HG02759 (cell line): ENCODE measurements at regions not wholly inside any gene's neighbourhood (a gene's known extent, or its start where the extent isn't known, plus 50 kb on each side); places are given as distances from the start of the nearest gene placed in this dataset.
"Not testable (repeated sequence)": the region's sequence is repeated elsewhere in the genome, so short reads cannot be mapped to it uniquely, and the experiment has no call there.

Experiments used
- ATAC-seq: cut with Tn5 transposase; IDR thresholded peaks from one replicate; pipeline ENCODE4 v1.9.1; 2021; ENCODE audit warnings: mild to moderate bottlenecking, moderate library complexity; ENCODE audit not compliant: unreplicated experiment

DNA sequence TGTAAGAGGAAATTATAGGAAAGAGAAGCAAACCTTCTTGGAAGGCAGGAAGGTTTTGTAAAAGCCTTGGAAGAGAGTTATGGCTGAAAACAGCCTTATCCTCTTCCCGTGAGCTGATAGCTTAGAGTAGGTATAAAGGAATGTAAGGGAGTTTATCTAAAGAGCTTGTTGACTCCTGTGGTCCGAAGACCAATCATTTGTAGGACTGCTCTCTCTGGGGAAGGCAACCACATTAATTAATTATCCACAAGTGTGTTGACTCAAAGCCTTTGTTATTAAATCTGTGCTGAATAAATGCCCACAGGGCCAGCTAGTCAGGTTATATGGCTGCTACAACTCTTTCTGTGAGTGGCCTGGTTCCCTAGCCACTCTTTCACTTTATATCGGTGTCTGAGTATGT, 452.1 kb upstream of the RASGRP1 start:
- no peak for ATAC-seq

DNA sequence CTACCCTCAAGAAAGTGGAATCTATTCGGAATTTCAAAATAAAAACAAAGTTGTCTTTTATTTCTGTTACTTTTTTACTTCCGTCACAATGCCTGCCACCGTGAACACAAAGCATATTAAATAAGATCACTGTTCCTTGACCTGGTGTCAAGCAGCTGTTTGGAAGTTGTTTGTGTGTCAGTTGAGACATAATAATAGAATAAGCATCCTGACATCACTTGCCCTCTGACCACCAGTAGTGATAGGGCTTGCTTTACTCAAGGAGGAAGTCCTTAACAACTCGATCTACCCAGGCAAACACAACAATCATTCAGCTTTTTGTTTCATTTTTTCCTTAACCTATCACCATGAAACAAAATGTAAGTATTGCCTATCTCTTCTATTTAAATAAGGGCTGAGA, 454.4 kb upstream of the RASGRP1 start:
- no peak for ATAC-seq

DNA sequence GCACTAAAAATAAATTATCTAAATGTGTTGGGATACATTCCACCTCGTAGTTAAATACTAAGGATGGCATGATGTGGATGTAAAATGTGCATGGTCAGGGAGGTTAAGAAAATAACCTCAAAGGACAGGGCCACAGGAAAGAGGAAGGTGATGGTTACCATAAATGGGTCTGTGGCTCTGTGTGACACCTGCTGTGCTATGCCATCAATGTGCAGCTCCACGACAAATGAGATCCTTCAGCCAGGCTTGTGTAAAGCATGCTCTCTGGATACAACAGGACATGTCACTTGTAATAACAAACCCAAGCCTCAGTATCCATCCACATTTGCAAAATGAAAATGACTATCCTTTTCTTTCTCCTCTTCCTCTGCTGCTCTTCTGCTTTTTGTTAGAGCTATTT, 456.7 kb upstream of the RASGRP1 start:
- no peak for ATAC-seq

DNA sequence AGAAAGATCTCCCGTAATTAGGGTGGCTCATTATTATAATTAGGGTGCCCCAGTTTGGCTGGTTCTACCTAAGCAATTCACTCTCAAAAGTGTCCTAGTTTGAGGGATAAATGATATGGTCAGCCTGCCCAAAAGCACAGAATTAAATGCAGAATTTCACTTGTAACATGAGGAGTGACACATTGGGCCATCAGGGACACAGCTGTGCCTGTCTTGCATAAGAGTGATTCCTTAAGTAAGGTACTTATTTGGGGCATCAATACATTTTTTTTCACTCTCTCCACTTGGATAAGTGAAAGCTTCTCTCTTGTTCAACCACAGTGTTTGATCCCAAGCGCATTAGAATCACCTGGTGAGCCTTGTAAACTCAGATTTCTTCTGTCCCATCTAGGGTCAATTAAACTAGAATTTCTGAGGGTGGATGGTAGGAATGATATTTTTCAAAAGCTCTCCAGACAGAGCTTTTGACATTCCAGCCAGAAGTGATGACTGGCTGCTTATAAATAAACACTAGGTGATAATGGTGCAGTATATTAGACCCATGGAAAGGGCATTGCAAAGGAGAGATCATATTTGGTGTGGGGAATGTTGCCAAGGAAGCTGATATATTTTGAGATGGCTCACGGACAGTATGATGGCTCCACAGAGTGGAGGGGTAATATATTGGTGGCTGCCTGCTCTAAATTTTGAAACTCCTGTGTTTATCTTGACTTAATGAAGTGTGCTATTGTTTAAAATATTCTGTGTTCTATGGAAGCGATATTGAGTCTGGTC, 458.1 kb upstream of the RASGRP1 start:
- ATAC-seq: no peak

DNA sequence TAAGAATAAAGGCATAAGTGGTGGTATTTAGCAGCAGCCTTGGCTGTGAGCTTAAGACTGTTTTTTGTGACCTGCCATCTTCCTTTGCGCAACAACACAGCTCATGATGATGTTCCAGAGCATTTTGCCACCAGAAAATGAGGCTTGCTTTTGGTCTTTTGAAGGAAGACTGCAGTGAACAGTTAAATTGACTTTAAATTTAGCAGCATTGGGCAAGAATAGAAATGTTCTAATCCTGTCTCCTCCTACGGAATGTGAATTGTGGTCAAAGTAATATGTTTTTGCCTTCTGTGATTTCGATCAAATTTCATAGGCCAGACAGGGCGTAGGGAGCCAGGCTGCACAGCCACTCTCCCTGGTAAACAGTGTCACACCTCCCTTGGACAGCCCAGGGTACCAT, 460.7 kb upstream of the RASGRP1 start:
- ATAC-seq: no peak

DNA sequence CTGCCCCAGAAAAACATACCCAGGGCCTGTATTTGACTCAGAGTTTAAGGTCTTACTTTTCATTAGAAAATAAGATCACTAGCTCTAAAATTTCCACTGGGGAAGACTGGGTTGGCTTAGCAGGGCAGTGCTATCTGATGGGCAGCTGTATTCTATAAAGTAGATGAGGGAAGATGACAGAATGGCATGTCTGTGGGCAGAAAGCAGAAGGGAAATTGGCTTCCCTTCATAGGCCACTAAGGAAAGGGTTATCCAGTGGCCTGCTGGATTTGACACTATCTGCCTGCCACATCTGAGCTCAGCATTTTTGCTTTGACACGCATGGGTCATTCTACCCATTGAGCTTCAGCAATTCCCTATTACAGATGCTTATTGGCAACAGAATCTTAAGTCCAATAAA, 461.3 kb upstream of the RASGRP1 start:
- ATAC-seq: no peak

DNA sequence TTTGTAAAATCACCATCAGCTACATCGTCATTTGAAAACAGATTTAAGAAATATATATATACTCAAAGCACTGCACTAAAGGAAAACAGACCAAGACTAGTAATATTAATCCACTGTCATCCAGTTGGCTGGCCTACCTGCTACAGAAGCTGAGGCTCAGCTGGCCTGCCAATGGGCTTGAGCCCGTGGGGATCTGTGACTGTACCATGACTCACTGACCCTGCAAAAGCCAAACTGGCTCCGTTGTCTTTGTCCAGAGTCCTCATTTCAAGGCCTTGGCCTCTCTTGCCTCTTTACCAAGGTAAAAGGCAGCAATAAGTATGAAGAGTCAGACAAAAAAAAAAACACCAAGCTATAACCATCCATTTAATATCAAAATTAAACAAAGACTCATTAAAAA, 463.5 kb upstream of the RASGRP1 start:
- no peak for ATAC-seq

DNA sequence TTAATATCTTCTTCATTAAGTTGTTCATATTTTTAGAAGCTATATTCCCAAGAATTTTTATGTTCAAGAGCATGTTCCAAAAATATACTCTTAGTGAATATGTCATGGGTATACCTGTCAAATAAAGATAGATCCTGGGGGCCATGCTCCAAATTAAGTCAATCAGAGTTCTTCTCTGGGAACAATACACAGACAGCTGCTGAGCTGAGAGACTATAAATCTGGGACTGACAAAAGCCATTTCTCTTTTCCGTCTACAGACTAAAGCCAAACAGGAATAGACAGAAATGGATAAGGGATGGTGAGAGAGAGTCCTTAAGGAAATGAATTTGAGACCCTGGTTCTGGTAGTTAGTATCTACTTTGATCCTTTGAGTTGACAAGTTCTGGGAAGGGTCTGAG, 465.1 kb upstream of the RASGRP1 start:
- ATAC-seq: no peak

DNA sequence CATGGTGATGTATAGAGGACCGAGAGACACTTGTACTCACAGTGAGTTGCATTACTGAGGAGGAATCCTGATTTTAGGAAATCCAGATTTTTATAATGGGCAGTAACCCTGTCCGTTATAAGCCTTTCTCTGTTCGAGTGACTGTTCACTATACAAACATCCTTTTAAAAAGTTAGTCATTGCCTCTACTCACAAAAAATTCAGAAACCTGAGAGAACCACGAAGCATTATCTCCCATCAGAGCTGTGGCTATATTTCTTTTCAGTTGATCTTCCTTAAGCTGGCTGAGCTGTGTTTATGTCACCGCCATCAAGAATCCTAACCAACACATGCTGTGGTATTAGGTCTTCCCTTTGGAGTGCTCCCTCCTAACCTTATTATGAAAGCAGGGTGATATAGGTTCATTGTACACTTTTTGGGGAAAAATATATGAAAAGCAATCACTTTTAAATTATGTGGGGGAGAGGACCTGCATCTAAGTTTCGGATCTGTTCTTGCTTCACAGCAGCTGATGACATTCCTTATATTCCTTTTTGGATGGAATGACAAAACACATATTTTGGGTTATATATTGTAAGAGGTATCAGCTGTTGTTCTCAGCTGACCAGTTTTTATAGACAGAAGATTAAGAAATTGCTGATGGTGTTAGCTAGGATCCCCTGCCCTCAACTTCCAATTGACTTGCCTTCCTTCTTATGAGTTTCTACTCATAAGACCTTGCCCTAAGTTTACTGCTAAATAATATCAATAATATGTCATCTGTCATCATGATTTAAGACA, 465.9 kb upstream of the RASGRP1 start:
- ATAC-seq: no peak

DNA sequence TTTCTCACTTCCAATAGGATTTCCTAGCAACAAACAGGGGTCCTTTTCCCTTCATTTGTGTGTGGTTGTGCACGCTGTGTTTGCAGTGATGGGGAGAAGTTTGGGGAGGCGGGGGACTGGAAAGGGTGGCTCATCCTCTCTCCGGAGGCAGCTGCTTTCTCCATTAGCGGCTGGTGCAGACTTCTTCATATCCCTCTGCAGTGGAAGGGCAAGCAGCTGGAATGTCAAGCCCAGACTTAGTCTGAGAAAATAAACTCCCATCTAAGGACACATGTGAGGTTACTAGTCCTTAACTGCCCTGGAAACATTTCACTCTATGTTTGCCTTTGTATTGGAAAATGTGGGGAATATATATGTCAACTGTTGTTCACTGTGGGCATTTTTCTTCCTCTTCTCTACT, 467.0 kb upstream of the RASGRP1 start:
- ATAC-seq: no peak

DNA sequence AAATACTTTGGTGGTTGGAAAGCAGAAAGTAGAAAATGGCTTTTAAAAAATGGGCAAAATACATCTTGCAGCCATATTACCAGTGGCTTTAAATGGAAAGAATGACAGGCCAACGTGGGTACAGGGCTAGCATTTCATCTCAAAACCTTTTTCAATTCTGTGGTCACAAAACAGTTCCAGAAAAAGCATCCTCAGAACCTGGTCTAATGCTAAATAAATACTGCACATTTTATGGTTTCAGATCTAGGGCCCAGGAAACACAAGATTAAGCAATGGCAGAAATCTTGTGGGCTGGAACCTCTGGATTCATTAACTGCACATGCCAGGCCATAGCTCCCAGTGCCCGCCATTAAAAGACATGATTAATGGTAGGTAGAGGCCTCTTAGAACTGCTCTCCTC, 470.2 kb upstream of the RASGRP1 start:
- ATAC-seq: no peak

DNA sequence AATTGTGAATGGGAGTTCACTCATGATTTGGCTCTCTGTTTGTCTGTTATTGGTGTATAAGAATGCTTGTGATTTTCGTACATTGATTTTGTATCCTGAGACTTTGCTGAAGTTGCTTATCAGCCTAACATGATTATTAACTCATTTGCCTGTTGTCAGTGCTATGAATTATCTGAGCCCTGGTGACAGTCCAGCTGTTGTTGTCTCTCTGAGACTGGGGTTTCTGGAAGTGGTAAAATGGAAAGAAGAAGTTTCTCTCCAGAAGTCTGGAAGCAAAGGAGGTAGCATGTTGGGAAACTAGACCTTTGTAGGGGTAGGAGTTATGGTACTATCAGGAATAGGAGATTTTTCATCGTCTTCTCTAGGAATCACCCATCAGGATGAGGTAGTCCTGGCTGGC, 473.0 kb upstream of the RASGRP1 start:
- ATAC-seq: not testable (repeated sequence)

DNA sequence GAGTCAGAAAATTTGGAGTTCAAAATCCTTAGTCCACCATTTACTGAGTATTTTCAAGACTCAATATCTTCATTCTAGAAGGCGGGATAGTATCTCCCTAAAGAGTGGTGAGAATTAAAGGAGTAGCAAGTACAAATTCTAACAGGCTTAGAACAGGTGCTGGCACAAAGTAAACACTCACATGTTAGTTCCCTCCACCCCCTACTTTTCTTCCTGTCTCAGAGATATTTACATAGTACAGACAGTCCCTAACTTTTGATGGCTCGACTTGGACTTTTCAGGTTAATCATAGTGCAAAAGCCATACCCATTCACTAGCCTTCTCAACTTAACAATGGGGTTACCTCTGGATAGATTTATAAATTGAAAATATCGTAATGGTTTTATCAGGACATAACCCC, 476.2 kb upstream of the RASGRP1 start:
- ATAC-seq: no peak

DNA sequence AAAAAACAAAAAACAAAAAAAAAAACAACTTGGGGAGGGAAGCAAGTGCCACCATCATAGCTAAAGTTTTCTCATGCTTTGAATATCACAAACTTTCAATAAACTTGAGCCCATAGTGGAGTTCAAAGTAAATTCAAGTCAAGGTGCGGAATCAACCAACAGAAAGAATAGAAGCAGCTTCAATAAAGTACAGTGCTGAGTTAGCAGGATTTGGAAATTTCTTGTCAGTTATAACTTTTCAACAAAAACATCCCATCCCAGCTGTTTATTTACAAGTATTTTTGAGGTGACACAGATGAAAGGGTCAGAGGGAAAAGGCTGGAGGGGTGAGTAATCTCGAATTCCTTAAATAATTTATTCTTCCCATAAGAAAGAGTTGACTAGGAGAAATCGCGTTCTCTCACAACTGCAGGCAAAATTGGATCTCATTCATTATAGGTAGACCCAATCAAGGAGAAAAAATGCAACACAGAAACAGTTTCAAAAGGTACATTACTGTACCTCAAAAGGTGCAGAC, 477.4 kb upstream of the RASGRP1 start:
- no peak for ATAC-seq

DNA sequence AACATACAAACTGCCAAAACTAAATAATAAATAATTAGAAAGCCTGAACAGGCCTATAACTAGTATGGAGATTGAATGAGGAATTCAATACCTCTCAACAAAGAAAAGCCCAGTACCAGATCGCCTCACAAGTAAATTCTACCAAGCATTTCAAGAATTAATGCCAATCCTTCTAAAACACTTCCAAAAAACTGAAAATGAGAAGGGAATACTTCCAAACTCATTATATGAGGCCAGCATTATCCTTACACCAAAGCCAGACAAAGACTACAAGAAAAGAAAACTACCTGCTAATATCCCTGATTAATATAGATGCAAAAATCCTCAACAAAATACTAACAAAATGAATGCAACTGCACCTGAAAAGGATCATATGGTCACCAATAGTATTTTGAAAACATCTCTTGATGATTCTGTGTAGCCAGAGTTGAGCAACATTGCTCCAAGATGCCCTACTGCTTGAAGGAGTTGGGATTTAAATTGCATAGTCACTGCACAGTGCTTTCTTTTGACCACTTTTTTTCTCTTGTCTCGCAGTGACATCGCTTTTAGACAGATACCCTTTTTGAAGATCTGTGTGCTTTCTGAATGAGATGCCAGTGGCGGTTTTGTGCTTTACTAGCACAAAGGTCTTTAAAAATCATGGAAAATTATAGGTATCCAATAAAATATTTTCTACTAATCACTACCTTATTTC, 487.2 kb upstream of the RASGRP1 start:
- ATAC-seq: no peak

DNA sequence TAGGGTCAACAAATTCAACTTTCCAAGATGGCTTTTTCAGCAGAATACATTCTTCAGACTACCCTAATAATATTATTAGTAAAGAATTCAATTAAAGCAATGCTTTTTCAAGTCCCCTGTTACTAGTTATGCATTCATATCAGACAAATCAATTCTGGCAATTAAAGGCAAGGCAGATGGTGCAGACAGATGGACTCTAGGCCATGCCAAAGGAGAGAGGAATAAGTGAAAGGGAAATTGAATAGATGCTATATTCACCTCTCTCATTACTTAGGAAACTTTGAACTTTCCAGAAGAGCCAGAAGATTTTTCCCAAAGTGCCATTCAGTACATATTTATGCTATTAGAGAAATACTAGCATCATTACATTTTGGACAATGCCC, 487.7 kb upstream of the RASGRP1 start:
- no peak for ATAC-seq

DNA sequence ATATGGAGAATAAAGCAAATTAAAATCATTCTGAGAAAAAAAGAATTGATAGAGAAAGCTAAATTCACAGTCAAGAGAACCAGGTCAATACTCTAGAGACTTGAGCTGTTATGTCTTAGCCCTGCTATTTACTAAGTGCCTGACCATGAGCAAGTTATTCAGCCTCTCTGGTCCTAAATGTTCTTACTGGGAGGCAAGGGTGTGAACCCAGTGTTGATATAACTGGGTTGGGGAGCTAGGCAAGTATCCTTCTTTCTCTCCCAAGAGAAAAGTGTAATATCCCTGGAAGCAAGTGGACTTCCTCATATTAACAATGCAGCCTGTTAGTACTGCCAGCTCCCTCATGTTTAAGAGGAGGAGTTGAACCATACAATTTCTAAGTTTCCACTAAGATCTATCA, 488.9 kb upstream of the RASGRP1 start:
- no peak for ATAC-seq

DNA sequence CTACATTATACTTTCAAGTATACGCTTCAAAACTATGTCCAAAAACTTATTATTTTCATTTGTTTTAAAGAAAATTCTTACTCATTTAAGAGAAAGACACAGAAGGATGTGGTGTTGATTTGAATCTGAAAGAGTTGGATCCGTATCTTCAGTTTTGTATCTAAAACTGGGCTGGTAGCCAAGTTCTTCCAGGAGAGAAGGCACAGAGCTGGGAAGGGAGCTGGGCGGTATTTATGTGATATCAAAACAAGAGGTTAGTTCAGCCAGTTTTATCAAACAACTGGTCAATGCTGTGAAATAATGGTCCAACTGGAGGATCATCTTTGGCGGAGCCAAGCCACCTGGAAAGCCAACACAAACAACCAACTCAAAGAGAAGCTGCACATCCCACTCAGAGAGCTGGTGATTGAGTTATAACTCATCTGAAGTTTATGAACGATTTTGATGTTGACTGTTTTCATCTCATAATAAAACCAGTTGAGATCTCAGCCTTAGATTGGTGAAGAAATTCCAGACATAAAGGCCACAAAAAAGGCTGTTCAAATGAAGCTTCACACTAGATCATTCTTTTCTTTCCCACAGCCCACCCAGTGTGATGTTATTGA, 489.6 kb upstream of the RASGRP1 start:
- ATAC-seq: no peak

DNA sequence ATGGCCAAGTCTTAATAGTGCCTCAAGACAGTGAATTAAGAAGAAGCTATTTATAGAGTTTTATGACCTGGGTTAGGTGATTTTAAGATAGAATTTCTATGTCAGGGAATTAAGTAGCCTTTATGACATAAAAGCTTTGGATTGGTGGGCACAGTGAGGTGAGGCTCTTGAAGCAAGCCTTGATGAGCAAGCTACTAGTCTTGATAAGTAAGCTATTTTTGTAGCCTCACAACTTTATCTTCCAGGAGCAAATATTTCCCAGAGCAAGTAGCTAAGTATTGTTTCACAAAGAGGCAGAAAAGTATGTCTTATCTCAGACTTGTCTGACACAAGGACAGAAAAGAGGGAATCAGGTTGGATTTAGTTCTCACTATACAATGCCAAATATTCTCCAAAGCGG, 491.7 kb upstream of the RASGRP1 start:
- ATAC-seq: no peak

DNA sequence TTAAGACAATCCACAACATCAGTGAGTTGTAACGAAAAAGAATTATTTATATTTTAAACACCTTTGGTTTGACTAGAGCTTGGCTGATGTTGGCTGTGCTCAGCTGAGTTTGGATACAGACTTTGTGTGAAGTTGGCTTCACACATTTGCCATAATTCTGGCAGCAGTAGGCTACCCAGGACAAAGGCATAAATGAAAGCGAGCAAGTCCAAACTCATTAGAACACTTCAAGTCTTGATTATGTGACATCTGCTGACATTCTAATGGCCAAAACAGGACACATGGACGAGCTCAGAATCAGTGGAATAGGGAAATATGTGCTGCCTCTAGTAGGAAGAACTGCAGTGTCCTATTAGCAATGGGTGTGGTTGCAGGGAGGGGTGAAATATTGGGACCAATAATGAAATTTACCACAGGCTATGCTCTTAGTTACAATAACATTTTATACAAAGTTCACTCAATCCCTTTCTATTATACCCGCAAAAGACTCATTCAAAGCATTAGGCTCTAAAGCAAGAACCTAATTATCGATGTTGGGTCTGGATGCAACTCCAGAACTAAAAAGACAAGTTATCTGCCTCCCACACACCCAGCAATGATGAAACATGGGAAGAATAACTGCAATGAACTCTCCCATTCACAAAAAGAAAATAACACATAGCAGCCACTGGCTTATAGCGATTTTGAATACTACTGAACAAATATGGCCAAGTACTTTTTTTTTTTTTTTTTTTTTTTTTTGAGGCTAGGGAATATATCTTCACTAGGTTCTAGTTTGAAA, 493.9 kb upstream of the RASGRP1 start:
- no peak for ATAC-seq

DNA sequence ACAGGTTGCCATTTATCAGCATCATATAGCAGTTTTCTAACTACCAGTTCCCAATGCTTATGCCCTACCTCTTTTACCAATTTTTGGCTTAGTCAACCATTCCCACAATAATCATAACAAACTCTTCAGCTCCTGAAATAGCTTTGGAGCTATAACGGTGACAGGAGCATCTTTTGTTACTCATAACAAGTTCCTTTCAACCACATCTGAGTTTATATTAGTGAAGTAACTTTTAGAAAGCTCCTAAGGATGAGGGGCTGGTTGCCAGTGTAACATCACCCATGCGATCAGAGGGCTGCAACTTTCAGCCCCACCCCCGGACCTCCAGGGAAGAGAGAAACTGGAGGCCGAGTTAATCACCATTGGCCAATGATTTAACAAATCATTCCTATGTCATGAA, 495.3 kb upstream of the RASGRP1 start:
- no peak for ATAC-seq
